HepG2 (cell line): ENCODE measurements at regions not wholly inside any gene's neighbourhood (a gene's known extent, or its start where the extent isn't known, plus 50 kb on each side); places are given as distances from the start of the nearest gene placed in this dataset.

Source experiments
- ATAC-seq: fragments of 200-7000 bp; cut with Tn5 transposase; 3 replicates; pipeline ENCODE4 v1.9.1; 2020; ENCODE audit warnings: mild to moderate bottlenecking, moderate library complexity
- BruUV-seq: library from RNA; stranded (reverse); fragments of 400-500 nt; replicated peaks from 2 replicates; lab custom pipeline; 2021; lab: Mats Ljungman, UMichigan
- CTCF ChIA-PET: fragments of 300-600 bp; formaldehyde crosslinking; extraction: SDS; loops from one replicate; lab custom pipeline; 2021; ENCODE audit warnings: low total read pairs, inconsistent platforms, low intra/inter-chr PET ratio; lab: Yijun Ruan, JAX
- POLR2A ChIA-PET: fragments of 350-600 bp; sonication (Branson Sonifier 250); formaldehyde crosslinking; loops from one replicate; lab custom pipeline; 2020; ENCODE audit warnings: antibody characterized with exemption, inconsistent platforms; lab: Yijun Ruan, JAX
- DNase-seq: peaks from one replicate; pipeline ENCODE4 v3.0.0-alpha.2; 2015; ENCODE audit warnings: low spot score
- FAIRE-seq: peaks from 3 replicates; lab custom pipeline; 2011; peaks lifted over from hg19 to GRCh38; lab: Jason Lieb, UNC
- H2AFZ ChIP-seq: one replicate; pipeline ENCODE4 v1.6.1; 2011; ENCODE audit warnings: low read length, inconsistent platforms
- H3K27ac ChIP-seq: fragments of 300-600 bp; 3 replicates; pipeline ENCODE4 v1.8.0; 2011; ENCODE audit warnings: mixed run types, mild to moderate bottlenecking, mixed read lengths, low read length, inconsistent platforms; ENCODE audit not compliant: insufficient read depth; ENCODE audit errors: extremely low read length
- H3K27me3 ChIP-seq, 2 experiments: fragments of 200-600 bp in 1 of 2; 2 replicates in 1 of 2; 3 replicates in 1 of 2; pipeline versions ENCODE4 v1.6.0 to v1.8.0; 2011; ENCODE audit warnings: low read length in 2 of 2, mild to moderate bottlenecking in 2 of 2, moderate library complexity in 2 of 2, inconsistent platforms in 1 of 2; ENCODE audit not compliant: insufficient read depth in 2 of 2, control insufficient read depth in 1 of 2
- H3K36me3 ChIP-seq, 2 experiments: fragments of 200-600 bp in 1 of 2; replicated peaks in 1 of 2; 2 replicates in 1 of 2; 3 replicates in 1 of 2; pipeline versions ENCODE4 v1.5.1 to v1.8.0; 2011; ENCODE audit warnings: low read length in 2 of 2, inconsistent platforms in 1 of 2; ENCODE audit not compliant: insufficient read depth in 2 of 2, control insufficient read depth in 1 of 2
- H3K4me1 ChIP-seq: 2 replicates; pipeline ENCODE4 v1.5.1; 2012; ENCODE audit warnings: low read length, inconsistent platforms; ENCODE audit not compliant: insufficient read depth
- H3K4me2 ChIP-seq: 2 replicates; pipeline ENCODE4 v1.6.0; 2011; ENCODE audit warnings: low read depth, low read length, inconsistent platforms
- H3K4me3 ChIP-seq, 3 experiments: fragments of 200-600 bp in 1 of 3; sonication (generic), shearing (Covaris generic) in 1 of 3; replicated peaks in 1 of 3; 2 replicates each; pipeline ENCODE4 v1.5.1; 2011 to 2016; ENCODE audit warnings: low read length in 3 of 3, inconsistent platforms in 2 of 3, low read depth in 2 of 3, mild to moderate bottlenecking in 2 of 3, control low read depth in 1 of 3, mixed read lengths in 1 of 3; ENCODE audit not compliant: insufficient read depth in 1 of 3
- H3K79me2 ChIP-seq: one replicate; pipeline ENCODE4 v1.6.1; 2011; ENCODE audit warnings: low read length, inconsistent platforms; ENCODE audit not compliant: insufficient read depth
- H3K9ac ChIP-seq: 2 replicates; pipeline ENCODE4 v1.6.0; 2011; ENCODE audit warnings: mild to moderate bottlenecking, low read depth, low read length, inconsistent platforms; ENCODE audit not compliant: insufficient read depth
- H3K9me3 ChIP-seq: 2 replicates; pipeline ENCODE4 v1.5.1; 2012; ENCODE audit warnings: mild to moderate bottlenecking, low read length
- H4K20me1 ChIP-seq: 2 replicates; pipeline ENCODE4 v1.6.0; 2011; ENCODE audit warnings: inconsistent platforms, mild to moderate bottlenecking, low read length, moderate library complexity; ENCODE audit not compliant: insufficient read depth
- ARID3A ChIP-seq: IDR thresholded peaks from 2 replicates; pipeline ENCODE4 v1.6.1; 2012; ENCODE audit warnings: low read depth, low read length, improper control_type of control experiment
- DBP ChIP-seq: sonication (generic); formaldehyde crosslinking; IDR thresholded peaks from 2 replicates; pipeline ENCODE4 v1.4.0; 2020; ENCODE audit warnings: missing genetic modification reagents; ENCODE audit errors: not compliant biosample characterization
- GMEB2 ChIP-seq: IDR thresholded peaks from 2 replicates; pipeline ENCODE4 v1.6.1; 2016; ENCODE audit warnings: missing biosample characterization, missing genetic modification reagents, low read depth
- NR2F6 ChIP-seq, 2 experiments: IDR thresholded peaks; 2 replicates each; pipeline ENCODE4 v1.6.1; 2016; ENCODE audit warnings: antibody characterized with exemption in 1 of 2, mild to moderate bottlenecking in 1 of 2
- SP4 ChIP-seq: sonication (generic); formaldehyde crosslinking; IDR thresholded peaks from 2 replicates; pipeline ENCODE4 v1.8.1; 2023; ENCODE audit warnings: mild to moderate bottlenecking, missing genetic modification reagents
- TEAD3 ChIP-seq: optimal IDR thresholded peaks from 2 replicates; pipeline ENCODE3; 2016; ENCODE audit warnings: borderline replicate concordance
- ZBTB20 ChIP-seq: sonication (generic); formaldehyde crosslinking; IDR thresholded peaks from 2 replicates; pipeline ENCODE4 v1.8.1; 2023; ENCODE audit warnings: missing genetic modification reagents, low read depth, mild to moderate bottlenecking, borderline replicate concordance
- ZBTB8A ChIP-seq: sonication (generic); formaldehyde crosslinking; IDR thresholded peaks from 2 replicates; pipeline ENCODE4 v1.4.0; 2020; ENCODE audit warnings: mild to moderate bottlenecking, low read depth, missing genetic modification reagents, borderline replicate concordance
- ZNF12 ChIP-seq: sonication (generic); formaldehyde crosslinking; IDR thresholded peaks from 2 replicates; pipeline ENCODE4 v1.5.0; 2020; ENCODE audit warnings: missing genetic modification reagents
- ZNF124 ChIP-seq: sonication (generic); formaldehyde crosslinking; IDR thresholded peaks from 2 replicates; pipeline ENCODE4 v1.4.0; 2020; ENCODE audit warnings: missing genetic modification reagents
- ZNF34 ChIP-seq: sonication (generic); formaldehyde crosslinking; IDR thresholded peaks from 2 replicates; pipeline ENCODE4 v1.4.0; 2020; ENCODE audit warnings: mild to moderate bottlenecking, missing genetic modification reagents, borderline replicate concordance
- ZNF563 ChIP-seq: sonication (generic); formaldehyde crosslinking; IDR thresholded peaks from 2 replicates; pipeline ENCODE4 v1.8.0; 2022; ENCODE audit warnings: mild to moderate bottlenecking, moderate library complexity, missing genetic modification reagents
- ZNF687 ChIP-seq: sonication (generic); formaldehyde crosslinking; IDR thresholded peaks from 2 replicates; pipeline ENCODE4 v1.5.1; 2020; ENCODE audit warnings: mild to moderate bottlenecking, missing genetic modification reagents, moderate library complexity
- WGBS: methylation state at CpG from one replicate; pipeline ENCODE4 v1.1.6; 2017; ENCODE audit warnings: low lambda C conversion rate; 5-methylcytosine and 5-hydroxymethylcytosine counted together
- in situ Hi-C: cut with HindIII; loops from 2 replicates; pipeline ENCODE4 v1.10.0; 2017; ENCODE audit warnings: low pct_unique_long_range_greater_than_20kb; ENCODE audit not compliant: extremely low pct_ligation_motif_present
- intact Hi-C: fragments of 100-400 bp; cut with micrococcal nuclease; formaldehyde crosslinking; loops from one replicate; pipeline ENCODE4 v1.10.0; 2022; ENCODE audit not compliant: unreplicated experiment

GRCh38 chr2:107361751-107362381, 464.8 kb upstream of the RGPD4 start:
- no peaks in the 10 kb centered on the region for H3K4me1 ChIP-seq
- in situ Hi-C loops (no loop called here), intact Hi-C loops (no loop called here)
- H3K36me3 ChIP-seq, result no peaks in the 10 kb centered on the region
- BruUV-seq, result no TSS peak
- ATAC-seq (no peak), FAIRE-seq (no peak), DNase-seq (no peak)
- no peak overlapping the region for H3K27ac ChIP-seq
- H3K4me2 ChIP-seq, result no peak overlapping the region
- no peaks in the 10 kb centered on the region for H4K20me1 ChIP-seq
- H3K9me3 ChIP-seq, result peaks cover 4% of the 10 kb centered on the region
- CTCF ChIA-PET, result no interaction called here
- no peaks in the 10 kb centered on the region for H3K79me2 ChIP-seq
- H3K27me3 ChIP-seq, result no peaks in the 10 kb centered on the region
- H2AFZ ChIP-seq, result no peak overlapping the region
- POLR2A ChIA-PET, result no interaction called here
- H3K9ac ChIP-seq, result no peak overlapping the region
- 0% methylated on average over 4 of the region's 4 CpGs for WGBS
- H3K4me3 ChIP-seq, result no peak overlapping the region
- TF ChIP-seq ZNF12 (no peak), ZNF687 (CRISPR knock-in tag) (no peak), ZBTB8A (CRISPR knock-in tag) (no peak), DBP (CRISPR knock-in tag) (no peak), ZNF124 (CRISPR knock-in tag) (no peak), ARID3A (no peak), GMEB2 (CRISPR knock-in tag) (no peak), SP4 (no peak), ZBTB20 (CRISPR knock-in tag) (no peak), NR2F6 (IDR thresholded peaks at IDR 0.05) (no peak), NR2F6 (CRISPR knock-in tag; IDR thresholded peaks at IDR 0.05) (no peak), ZNF563 (CRISPR knock-in tag) (no peak), ZNF34 (no peak), TEAD3 (CRISPR knock-in tag) (no peak)
